T-helper 22 cell (primary cell): ENCODE measurements at regions not wholly inside any gene's neighbourhood (a gene's known extent, or its start where the extent isn't known, plus 50 kb on each side); places are given as distances from the start of the nearest gene placed in this dataset.
"Not testable (repeated sequence)": the region's sequence is repeated elsewhere in the genome, so short reads cannot be mapped to it uniquely, and the experiment has no call there.

ENCODE experiments used
- DNase-seq: peaks from one replicate; pipeline ENCODE4 v3.0.0-alpha.2; 2020; ENCODE audit warnings: low read depth

DNA sequence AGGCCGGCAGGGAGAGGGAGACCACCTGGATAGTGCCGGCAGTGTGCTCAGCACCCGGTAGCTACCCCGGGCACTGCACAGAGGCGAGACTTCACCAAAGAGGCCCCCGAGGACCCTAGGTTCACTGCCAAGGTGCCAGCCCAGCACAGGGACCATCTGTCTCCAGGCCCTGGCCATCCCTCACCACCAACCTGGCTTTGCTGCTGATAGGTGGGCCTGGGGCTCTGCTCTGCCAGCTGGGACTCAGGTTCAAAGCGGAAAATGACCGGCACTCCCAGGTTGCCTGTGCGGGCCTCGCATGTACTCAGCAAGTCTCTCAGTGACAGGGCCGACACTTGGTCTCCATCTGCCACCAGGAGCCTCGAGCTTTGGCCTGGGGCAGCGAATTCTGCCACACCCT is 812.2 kb downstream of the BRD1 start:
- no peak for DNase-seq

DNA sequence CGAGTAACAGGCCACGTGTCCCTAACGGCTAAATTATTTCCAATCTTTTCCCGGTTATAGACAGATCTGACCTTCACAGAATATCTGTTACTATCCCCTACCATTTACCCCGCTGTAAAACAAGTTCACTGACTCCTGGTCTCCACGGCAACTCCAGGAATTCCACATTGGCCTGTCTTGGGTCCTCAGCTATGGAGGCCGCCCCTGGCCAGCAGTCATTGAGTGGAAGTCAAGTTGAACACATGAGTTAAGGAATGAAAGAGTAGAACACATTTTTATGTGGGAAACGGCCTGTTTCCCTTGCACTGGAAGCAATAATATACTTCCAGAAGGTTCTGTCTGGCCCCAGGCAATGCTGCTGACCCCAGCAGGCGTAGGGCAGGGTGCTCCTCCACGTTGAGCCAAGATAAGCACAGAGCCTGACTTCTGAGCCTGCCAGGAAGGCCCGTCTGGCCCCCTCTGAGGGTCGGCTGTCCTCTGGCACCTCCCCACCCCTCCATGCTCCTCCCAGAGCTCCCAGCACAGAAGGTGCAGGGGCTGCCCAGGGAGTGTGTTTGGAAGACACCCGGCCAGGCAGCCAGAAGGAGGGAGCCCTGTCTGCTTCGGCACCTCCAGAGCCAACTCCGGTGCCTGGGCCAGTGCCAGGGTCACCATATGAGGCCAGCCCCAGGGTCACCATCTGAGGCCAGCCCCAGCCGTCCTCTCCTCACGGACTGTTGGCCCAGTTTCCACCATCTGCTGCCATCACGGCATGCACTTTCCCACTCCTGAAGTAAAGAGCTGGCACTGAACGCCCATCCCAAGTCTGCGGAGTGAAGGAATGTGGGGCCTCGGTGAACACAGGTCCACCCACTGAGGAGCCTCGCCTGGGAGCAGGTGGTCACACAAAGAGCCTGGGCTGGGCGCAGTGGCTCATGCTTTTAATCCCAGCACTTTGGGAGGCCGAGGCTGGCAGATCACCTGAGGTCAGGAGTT is 813.2 kb downstream of the BRD1 start:
- DNase-seq = no peak

- DNase-seq = no peak
Observed at GRCh38 chr22:49013707-49014106, 814.0 kb downstream of the BRD1 start.

DNA sequence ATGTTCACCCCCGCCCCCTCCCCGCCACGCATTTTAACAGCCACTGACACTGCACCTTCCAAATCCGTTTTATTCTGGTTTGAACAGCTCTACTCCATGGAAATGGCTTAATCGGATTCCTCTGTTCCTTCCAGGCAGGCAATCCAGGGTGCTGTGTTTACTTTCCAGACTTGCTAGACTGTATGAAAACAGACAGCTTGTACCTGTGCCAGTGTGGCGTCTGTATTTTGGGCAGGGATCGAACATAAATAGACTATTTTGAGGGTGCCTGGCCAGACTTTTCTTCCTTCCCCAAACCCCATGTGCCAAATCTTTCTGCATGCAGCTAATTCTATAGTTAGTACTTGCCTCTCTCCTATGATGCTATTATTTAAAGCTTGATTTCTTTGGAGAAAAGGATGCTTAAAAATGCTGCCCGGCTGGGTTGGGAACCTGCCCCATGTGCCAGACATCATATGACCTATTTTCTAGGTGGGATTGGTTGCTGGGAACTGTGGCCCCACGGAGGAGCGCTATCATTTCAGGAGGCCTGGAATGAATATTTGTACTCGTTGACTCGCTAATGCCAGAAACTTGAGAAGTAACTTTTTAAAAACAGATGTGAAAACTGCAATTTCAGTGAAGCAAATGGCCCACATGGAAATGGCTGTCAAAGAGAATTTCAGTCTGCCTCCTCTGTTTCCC is 814.8 kb downstream of the BRD1 start:
- no peak for DNase-seq

DNA sequence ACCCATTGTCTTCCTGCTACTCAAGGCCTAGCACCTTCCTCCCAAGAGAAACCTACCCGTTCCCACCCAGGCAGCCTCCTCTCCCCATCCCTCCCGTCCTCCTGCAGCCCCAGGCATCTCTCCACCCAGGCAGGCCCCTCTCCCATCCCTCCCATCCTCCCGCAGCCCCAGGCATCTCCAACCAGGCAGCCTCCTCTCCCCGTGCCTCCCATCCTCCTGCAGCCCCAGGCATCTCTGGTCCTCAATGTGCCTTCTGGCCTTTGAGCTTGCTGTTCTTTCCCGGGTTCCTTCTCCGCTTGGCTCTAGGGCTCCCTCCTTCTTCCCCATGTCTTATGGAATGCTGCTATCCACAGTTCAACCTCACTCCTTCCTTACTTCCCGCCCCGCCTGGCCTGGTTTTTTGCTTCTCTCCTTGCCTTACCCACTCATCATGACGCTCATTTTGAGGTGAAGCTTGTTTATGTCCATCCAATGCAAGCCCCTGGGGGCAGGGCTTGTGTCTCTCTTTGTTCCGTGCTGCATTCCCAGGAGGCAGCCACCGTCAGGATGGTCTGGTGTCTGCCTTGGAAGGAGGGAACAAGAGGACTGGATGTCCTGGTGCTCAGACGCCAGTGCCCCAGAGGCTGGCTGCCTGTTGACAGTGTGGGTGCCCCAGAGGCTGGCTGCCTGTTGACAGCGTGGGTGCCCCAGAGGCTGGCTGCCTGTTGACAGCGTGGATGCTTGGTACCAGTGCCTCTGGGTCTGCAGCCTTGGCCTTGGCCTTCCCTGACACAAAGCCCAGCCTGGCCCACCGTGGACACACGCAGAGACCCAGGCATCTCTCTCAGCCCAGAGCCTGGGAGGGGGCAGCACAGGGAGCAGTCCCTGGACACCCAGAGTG is 815.7 kb downstream of the BRD1 start:
- DNase-seq = no peak

DNA sequence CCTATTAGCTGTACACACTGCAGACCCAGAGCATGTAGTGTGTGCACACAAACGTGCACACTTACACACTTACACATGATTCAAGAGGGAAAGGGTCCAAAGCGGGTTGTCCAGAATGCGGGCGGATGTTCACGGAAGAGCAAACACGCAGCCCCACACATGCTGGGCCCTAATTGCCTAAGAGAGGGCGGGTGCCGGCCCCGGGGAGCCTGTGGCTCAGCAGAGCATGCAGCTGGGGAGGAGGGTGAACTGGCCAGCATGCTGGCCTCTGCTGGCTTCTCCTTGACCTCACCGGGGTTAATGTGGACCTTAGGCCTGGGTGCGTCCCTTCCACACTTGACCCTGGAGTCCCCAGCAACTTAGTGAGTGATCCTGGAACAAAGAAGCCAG is 816.3 kb downstream of the BRD1 start:
- DNase-seq = no peak

- no peak for DNase-seq
Observed at GRCh38 chr22:49010901-49011300, 816.8 kb downstream of the BRD1 start.

DNA sequence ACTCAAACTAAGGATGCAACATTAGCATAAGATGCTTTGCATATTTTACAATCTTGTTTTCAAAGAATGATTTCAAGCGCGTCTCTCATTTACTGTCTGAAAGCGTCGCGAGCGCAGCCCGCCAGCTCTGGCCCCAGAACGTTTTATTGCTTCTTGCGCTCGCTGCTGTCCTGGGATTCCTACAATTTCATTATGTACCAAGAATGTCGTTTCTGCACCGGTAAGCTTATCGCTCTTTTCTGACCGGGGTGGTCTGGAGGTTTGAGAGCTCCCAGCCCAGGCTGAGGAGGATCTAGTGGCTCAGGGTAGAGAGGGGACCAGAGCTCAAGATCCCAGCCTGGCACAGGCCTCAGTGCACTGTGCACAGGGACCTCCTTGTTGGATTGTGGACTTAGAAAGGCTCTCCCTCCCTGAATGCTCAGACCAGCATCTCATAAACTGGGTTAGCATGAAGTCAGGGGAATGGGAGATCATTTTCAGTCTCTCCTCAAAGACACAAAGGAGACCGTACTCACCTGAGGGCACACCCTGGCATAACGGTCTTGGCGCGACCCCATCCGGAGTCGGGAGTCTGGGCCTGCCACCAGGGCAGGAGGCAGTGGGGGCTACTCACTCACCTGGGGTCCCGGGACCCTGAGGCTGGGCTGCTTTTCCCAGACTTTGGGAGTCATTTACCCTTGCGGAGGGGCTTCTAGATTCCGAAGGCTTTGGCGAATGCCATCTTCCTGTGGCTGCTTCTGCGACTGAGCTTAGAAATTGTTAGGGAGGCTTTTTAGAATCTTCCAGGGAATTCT is 817.4 kb downstream of the BRD1 start:
- no peak for DNase-seq

GRCh38 chr22:49009359-49010063 is 818.2 kb downstream of the BRD1 start:
- no peak for DNase-seq

GRCh38 chr22:49008682-49009235 is 818.9 kb downstream of the BRD1 start:
- DNase-seq = no peak

- DNase-seq = no peak
Observed at GRCh38 chr22:49007013-49007653, 820.5 kb downstream of the BRD1 start.

DNA sequence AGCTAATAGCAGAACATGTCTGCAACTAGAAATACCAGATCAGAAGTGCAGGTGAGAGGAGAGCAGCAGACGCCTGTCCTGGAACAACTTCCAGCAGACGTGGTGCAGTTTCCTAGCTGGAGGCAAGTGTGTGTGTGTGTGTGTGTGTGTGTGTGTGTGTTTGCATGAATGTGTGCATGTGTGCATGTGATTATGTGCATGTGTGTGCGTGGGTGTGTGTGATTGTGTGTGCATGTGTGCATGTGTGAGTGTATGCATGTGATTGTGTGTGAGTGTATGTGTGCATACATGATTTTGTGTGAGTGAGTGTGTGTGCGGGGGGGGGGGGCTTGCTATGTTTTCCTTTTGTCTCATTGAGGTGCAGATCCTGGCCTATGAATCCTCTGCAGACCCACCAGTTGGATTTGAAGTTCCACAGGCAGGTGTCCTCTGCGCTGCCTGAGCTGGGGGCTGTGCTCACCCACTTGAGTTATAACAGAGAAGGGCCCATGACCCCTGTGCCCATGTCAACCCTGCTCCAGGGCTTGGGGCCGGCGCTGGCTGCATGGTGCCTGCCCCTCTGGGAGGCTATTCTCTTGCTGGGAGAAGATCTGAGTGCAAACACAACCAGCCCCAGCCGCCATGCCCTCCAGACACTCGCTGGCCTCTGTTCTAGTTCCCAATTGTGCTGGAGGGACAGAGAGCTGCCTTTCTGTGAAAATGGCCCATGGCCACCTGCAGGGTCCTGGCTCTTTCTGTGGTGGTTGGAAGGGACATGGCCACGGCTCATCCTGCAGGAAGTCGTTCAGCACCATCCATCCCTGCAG is 821.3 kb downstream of the BRD1 start:
- no peak for DNase-seq

DNA sequence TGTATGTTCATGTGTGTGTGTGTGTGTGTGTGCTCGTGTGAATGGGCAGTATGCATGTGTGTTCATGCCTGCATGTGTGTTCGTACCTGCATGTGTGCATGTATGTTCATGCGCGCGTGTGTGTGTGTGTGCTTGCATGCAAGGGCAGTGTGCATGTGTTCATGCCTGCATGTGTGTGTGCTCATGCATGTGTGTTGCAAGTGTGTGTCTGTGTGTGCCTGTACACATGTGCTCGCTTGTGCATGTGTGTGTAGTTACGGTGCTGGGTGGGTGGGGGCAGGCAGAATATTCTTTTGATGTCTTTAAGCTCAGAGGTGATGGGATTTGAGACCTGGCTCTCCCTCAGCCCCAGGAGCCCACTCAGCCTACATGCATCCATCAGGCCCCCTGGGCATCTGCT is 822.1 kb downstream of the BRD1 start:
- no peak for DNase-seq

GRCh38 chr22:49004484-49005399 is 822.9 kb downstream of the BRD1 start:
- DNase-seq = no peak

DNA sequence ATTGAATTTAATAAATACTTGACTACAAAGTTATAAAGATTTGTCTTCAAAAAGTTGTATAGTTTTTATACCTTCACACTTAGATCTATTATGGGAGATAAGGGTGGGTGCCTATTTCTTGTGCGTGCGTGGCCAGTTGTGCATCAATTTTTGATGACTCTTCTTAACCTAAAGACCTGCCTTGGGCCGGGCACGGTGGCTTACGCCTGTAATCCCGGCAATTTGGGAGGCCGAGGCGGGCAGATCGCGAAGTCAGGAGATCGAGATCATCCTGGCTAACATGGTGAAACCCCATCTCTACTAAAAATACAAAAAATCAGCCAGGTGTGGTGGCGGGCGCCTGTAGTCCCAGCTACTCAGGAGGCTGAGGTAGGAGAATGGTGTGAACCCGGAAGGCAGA is 830.1 kb downstream of the BRD1 start:
- not testable (repeated sequence) for DNase-seq

DNA sequence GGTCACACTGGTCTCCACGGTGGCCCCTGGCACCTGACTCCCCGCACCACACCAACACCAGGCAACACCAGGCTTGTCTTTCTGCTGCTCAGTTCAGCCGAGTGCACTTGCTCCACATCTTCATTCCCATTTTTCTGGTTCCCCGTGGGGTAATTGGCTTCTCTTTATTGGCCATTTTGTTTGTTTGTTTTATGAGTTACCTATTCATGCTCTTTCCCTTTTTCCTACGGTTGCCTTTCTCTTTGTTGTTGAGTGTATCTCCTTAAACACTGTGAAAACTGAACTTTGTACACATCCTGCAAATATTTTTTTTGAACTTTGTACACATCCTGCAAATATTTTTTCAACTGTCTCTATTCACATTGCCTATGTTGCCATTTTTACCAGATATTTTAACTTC is 834.0 kb downstream of the BRD1 start:
- no peak for DNase-seq

- no peak for DNase-seq
Observed at GRCh38 chr22:48984639-48985038, 843.0 kb downstream of the BRD1 start.

DNA sequence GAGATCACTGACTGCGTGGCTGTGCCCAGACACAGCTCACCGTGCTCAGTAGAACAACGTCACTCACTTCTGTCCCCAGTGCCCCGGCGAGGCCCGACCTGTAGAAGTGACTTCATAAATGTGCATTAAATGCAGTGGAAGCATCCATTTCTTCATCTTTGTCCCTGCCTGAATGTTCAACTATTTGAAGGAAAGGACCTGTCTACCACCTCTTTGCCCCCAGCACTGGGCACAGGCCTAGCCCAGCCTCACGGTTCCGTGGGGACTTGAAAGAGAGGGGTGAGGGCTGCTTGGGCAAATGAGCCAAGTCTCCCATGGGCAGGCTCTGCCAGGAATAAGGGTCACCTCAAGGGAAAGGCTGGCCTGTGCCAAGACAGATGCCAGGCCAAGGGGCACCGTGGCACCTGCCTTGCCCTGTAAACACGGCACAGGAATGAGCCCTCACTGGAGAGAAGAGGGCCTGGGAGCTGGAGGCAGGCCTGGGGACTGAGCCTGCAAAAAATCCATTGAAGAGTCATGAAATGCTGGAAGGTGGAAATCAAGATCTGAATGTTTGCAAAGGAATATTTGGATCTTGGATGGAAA is 845.3 kb downstream of the BRD1 start:
- no peak for DNase-seq
